ENCODE measurements at regions not wholly inside any gene's neighbourhood (a gene's known extent, or its start where the extent isn't known, plus 50 kb on each side); places are given as distances from the start of the nearest gene placed in this dataset.

DNA sequence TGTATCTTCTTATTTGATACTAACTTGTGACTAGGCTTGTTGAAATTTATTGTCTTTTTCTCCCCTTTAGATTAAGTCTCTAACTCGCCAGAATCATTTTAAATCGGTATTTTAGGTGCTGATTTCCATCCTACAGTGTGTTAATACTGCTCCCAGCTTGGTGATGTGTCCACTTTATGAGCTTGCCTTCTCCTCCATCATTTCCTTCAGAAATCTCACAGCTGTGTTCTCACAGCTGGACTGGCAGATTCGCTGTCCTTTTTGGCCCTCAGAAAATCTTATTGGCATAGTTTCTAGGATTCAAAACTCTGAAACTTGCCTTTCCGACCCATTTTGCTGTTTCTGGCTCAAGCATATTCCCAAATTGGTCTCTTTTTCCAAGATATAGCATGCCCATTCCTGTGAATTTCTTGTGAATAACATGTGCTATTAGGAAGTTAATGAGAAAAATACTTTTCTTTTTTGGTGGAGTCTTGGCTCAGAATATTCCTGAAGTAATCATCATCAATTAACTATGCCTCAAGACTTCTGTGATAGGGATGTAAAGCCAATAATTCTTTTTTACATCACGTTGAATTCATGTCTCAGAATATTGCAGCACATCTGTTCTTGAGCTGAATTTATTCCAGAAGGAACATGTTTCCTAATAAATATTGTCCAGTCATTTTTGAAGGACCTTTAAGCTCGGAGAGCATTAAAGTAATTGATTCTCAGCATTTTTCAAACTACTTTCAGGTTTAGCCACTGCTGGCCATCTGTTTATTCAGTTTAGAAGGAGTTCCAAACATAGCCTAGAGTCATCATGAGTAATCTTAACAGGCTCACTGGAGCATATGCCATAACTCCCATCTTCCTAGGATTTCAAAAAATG is 50.0 kb upstream of the USP44 start (continued):
- TF ChIP-seq, protein P1, sequence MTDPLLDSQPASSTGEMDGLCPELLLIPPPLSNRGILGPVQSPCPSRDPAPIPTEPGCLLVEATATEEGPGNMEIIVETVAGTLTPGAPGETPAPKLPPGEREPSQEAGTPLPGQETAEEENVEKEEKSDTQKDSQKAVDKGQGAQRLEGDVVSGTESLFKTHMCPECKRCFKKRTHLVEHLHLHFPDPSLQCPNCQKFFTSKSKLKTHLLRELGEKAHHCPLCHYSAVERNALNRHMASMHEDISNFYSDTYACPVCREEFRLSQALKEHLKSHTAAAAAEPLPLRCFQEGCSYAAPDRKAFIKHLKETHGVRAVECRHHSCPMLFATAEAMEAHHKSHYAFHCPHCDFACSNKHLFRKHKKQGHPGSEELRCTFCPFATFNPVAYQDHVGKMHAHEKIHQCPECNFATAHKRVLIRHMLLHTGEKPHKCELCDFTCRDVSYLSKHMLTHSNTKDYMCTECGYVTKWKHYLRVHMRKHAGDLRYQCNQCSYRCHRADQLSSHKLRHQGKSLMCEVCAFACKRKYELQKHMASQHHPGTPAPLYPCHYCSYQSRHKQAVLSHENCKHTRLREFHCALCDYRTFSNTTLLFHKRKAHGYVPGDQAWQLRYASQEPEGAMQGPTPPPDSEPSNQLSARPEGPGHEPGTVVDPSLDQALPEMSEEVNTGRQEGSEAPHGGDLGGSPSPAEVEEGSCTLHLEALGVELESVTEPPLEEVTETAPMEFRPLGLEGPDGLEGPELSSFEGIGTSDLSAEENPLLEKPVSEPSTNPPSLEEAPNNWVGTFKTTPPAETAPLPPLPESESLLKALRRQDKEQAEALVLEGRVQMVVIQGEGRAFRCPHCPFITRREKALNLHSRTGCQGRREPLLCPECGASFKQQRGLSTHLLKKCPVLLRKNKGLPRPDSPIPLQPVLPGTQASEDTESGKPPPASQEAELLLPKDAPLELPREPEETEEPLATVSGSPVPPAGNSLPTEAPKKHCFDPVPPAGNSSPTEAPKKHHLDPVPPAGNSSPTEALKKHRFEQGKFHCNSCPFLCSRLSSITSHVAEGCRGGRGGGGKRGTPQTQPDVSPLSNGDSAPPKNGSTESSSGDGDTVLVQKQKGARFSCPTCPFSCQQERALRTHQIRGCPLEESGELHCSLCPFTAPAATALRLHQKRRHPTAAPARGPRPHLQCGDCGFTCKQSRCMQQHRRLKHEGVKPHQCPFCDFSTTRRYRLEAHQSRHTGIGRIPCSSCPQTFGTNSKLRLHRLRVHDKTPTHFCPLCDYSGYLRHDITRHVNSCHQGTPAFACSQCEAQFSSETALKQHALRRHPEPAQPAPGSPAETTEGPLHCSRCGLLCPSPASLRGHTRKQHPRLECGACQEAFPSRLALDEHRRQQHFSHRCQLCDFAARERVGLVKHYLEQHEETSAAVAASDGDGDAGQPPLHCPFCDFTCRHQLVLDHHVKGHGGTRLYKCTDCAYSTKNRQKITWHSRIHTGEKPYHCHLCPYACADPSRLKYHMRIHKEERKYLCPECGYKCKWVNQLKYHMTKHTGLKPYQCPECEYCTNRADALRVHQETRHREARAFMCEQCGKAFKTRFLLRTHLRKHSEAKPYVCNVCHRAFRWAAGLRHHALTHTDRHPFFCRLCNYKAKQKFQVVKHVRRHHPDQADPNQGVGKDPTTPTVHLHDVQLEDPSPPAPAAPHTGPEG (CRISPR knock-in tag; IDR thresholded peaks at IDR 0.05): no peak
- TF ChIP-seq ZNF136 (CRISPR knock-in tag; IDR thresholded peaks at IDR 0.05; ENCODE audit: low read depth): no peak
- TF ChIP-seq AGO1 (IDR thresholded peaks at IDR 0.05; ENCODE audit: low read depth, low read length, poor library complexity, severe bottlenecking): no peak
- TF ChIP-seq ZNF558 (CRISPR knock-in tag; IDR thresholded peaks at IDR 0.05; ENCODE audit: borderline replicate concordance): no peak
- TF ChIP-seq, protein P2, sequence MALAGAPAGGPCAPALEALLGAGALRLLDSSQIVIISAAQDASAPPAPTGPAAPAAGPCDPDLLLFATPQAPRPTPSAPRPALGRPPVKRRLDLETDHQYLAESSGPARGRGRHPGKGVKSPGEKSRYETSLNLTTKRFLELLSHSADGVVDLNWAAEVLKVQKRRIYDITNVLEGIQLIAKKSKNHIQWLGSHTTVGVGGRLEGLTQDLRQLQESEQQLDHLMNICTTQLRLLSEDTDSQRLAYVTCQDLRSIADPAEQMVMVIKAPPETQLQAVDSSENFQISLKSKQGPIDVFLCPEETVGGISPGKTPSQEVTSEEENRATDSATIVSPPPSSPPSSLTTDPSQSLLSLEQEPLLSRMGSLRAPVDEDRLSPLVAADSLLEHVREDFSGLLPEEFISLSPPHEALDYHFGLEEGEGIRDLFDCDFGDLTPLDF (CRISPR knock-in tag; IDR thresholded peaks at IDR 0.05): no peak
- TF ChIP-seq, protein P3, sequence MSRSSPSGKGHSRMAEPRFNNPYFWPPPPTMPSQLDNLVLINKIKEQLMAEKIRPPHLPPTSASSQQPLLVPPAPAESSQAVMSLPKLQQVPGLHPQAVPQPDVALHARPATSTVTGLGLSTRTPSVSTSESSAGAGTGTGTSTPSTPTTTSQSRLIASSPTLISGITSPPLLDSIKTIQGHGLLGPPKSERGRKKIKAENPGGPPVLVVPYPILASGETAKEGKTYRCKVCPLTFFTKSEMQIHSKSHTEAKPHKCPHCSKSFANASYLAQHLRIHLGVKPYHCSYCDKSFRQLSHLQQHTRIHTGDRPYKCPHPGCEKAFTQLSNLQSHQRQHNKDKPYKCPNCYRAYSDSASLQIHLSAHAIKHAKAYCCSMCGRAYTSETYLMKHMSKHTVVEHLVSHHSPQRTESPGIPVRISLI (CRISPR knock-in tag; IDR thresholded peaks at IDR 0.05; ENCODE audit: borderline replicate concordance): no peak
- no peak for TF ChIP-seq ZNF605 (CRISPR knock-in tag; IDR thresholded peaks at IDR 0.05)
- no peak for TF ChIP-seq ZNF781 (CRISPR knock-in tag; IDR thresholded peaks at IDR 0.05; ENCODE audit: borderline replicate concordance, not compliant biosample characterization)

Data from HepG2 (cell line).